OCI-LY1 (cell line): ENCODE measurements at regions not wholly inside any gene's neighbourhood (a gene's known extent, or its start where the extent isn't known, plus 50 kb on each side); places are given as distances from the start of the nearest gene placed in this dataset.

ENCODE experiments used
- H2AFZ ChIP-seq: fragments of 200-600 bp; sonication (generic), shearing (Covaris generic); 2 replicates; pipeline ENCODE4 v1.6.0; 2014; ENCODE audit warnings: antibody characterized with exemption, mild to moderate bottlenecking, low read length
- H3F3A ChIP-seq: fragments of 200-600 bp; sonication (generic), shearing (Covaris generic); 2 replicates; pipeline ENCODE4 v1.6.0; 2014; ENCODE audit warnings: mild to moderate bottlenecking, antibody characterized with exemption, low read length, moderate library complexity; ENCODE audit not compliant: insufficient read depth
- H3K27ac ChIP-seq: fragments of 200-600 bp; sonication (generic); 2 replicates; pipeline ENCODE4 v1.5.1; 2014; ENCODE audit warnings: low read length, mixed run types, mild to moderate bottlenecking, low read depth; ENCODE audit not compliant: poor library complexity, severe bottlenecking
- H3K27me3 ChIP-seq: fragments of 200-600 bp; sonication (generic); 2 replicates; pipeline ENCODE4 v1.6.0; 2014; ENCODE audit warnings: antibody characterized with exemption, mild to moderate bottlenecking, low read length, moderate library complexity; ENCODE audit not compliant: insufficient read depth
- H3K36me3 ChIP-seq: fragments of 200-600 bp; sonication (generic); 2 replicates; pipeline ENCODE4 v1.6.1; 2014; ENCODE audit warnings: mild to moderate bottlenecking, antibody characterized with exemption, low read length, moderate library complexity, mixed read lengths; ENCODE audit not compliant: insufficient read depth
- H3K4me1 ChIP-seq: fragments of 200-600 bp; sonication (generic); 2 replicates; pipeline ENCODE4 v1.5.1; 2014; ENCODE audit warnings: mild to moderate bottlenecking, low read length, moderate library complexity; ENCODE audit not compliant: insufficient read depth, severe bottlenecking
- H3K4me2 ChIP-seq: fragments of 200-600 bp; sonication (generic), shearing (Covaris generic); 2 replicates; pipeline ENCODE4 v1.6.1; 2014; ENCODE audit warnings: low read length
- H3K4me3 ChIP-seq: fragments of 200-600 bp; sonication (generic); 2 replicates; pipeline ENCODE4 v1.5.1; 2014; ENCODE audit warnings: low read length, low read depth, mild to moderate bottlenecking, mixed read lengths; ENCODE audit not compliant: poor library complexity, severe bottlenecking
- H3K79me2 ChIP-seq: fragments of 200-600 bp; shearing (Covaris generic); 2 replicates; pipeline ENCODE4 v1.6.1; 2016; ENCODE audit warnings: mixed run types, low read length, mixed read lengths; ENCODE audit not compliant: insufficient read depth
- H3K9ac ChIP-seq: fragments of 200-600 bp; sonication (generic), shearing (Covaris generic); 2 replicates; pipeline ENCODE4 v1.6.1; 2014; ENCODE audit warnings: mild to moderate bottlenecking, low read length, mixed read lengths
- H3K9me2 ChIP-seq: fragments of 200-600 bp; sonication (generic), shearing (Covaris generic); 2 replicates; pipeline ENCODE4 v1.6.1; 2014; ENCODE audit warnings: low read depth, mild to moderate bottlenecking, low read length, mixed read lengths
- H3K9me3 ChIP-seq: fragments of 200-600 bp; shearing (Covaris generic); 2 replicates; pipeline ENCODE4 v1.6.1; 2014; ENCODE audit warnings: low read length, mixed read lengths
- H4K20me1 ChIP-seq: fragments of 200-600 bp; sonication (generic), shearing (Covaris generic); 2 replicates; pipeline ENCODE4 v1.6.0; 2016; ENCODE audit warnings: mild to moderate bottlenecking, low read length; ENCODE audit not compliant: insufficient read depth
- CTCF ChIP-seq: fragments of 200-600 bp; sonication (generic), shearing (Covaris generic); IDR thresholded peaks from 2 replicates; pipeline ENCODE4 v1.5.1; 2017; ENCODE audit warnings: mild to moderate bottlenecking, antibody characterized with exemption, low read length, moderate library complexity, mixed read lengths
- EZH2 ChIP-seq: fragments of 200-600 bp; sonication (generic), shearing (Covaris generic); IDR thresholded peaks from 2 replicates; pipeline ENCODE4 v1.8.0; 2017; ENCODE audit warnings: borderline replicate concordance, mixed run types, mild to moderate bottlenecking, antibody characterized with exemption, low read length, moderate library complexity, mixed read lengths

- H3K36me3 ChIP-seq = no peaks in the 10 kb centered on the region
- no peak overlapping the region for H3K4me3 ChIP-seq
- no peak overlapping the region for H3K27ac ChIP-seq
- no peak overlapping the region for H3K9ac ChIP-seq
- H3K27me3 ChIP-seq = no peaks in the 10 kb centered on the region
- no peak overlapping the region for H3K4me2 ChIP-seq
- TF ChIP-seq EZH2 (no peak), CTCF (no peak)
- H2AFZ ChIP-seq = no peak overlapping the region
- H3K9me2 ChIP-seq = no peaks in the 10 kb centered on the region
- no peaks in the 10 kb centered on the region for H3K4me1 ChIP-seq
- no peaks in the 10 kb centered on the region for H4K20me1 ChIP-seq
- no peaks in the 10 kb centered on the region for H3K79me2 ChIP-seq
- H3K9me3 ChIP-seq = no peaks in the 10 kb centered on the region
- H3F3A ChIP-seq = no peaks in the 10 kb centered on the region
Observed at GRCh38 chr19:31992750-31993149, 352.7 kb upstream of the ZNF507 start.

- H3K27me3 ChIP-seq = no peaks in the 10 kb centered on the region
- no peak overlapping the region for H2AFZ ChIP-seq
- no peaks in the 10 kb centered on the region for H3K36me3 ChIP-seq
- H4K20me1 ChIP-seq = no peaks in the 10 kb centered on the region
- H3K9ac ChIP-seq = no peak overlapping the region
- no peaks in the 10 kb centered on the region for H3K79me2 ChIP-seq
- H3F3A ChIP-seq = no peaks in the 10 kb centered on the region
- no peak overlapping the region for H3K4me2 ChIP-seq
- no peak for TF ChIP-seq EZH2
- no peak for TF ChIP-seq CTCF
- no peak overlapping the region for H3K4me3 ChIP-seq
- no peaks in the 10 kb centered on the region for H3K4me1 ChIP-seq
- H3K9me3 ChIP-seq = no peaks in the 10 kb centered on the region
- H3K27ac ChIP-seq = no peak overlapping the region
- no peaks in the 10 kb centered on the region for H3K9me2 ChIP-seq
Observed at GRCh38 chr19:31995546-31995945, 349.9 kb upstream of the ZNF507 start.

- Histone ChIP-seq H3K27ac (no peak overlapping the region), H3K9ac (no peak overlapping the region)
Observed at GRCh38 chr19:32010071-32010470, 335.3 kb upstream of the ZNF507 start.

More at GRCh38 chr19:32010071-32010470, 335.3 kb upstream of the ZNF507 start:
- Histone ChIP-seq H3K4me2 (no peak overlapping the region), H3K27me3 (no peaks in the 10 kb centered on the region), H3K4me1 (no peaks in the 10 kb centered on the region), H2AFZ (no peak overlapping the region), H3K36me3 (no peaks in the 10 kb centered on the region), H3K79me2 (no peaks in the 10 kb centered on the region), H4K20me1 (no peaks in the 10 kb centered on the region), H3K4me3 (no peak overlapping the region), H3K9me3 (no peaks in the 10 kb centered on the region), H3F3A (no peaks in the 10 kb centered on the region), H3K9me2 (no peaks in the 10 kb centered on the region)
- TF ChIP-seq EZH2 = no peak
- no peak for TF ChIP-seq CTCF
